HG02798 (cell line): ENCODE measurements at regions not wholly inside any gene's neighbourhood (a gene's known extent, or its start where the extent isn't known, plus 50 kb on each side); places are given as distances from the start of the nearest gene placed in this dataset.
"Not testable (repeated sequence)": the region's sequence is repeated elsewhere in the genome, so short reads cannot be mapped to it uniquely, and the experiment has no call there.

ENCODE experiments used
- ATAC-seq: cut with Tn5 transposase; IDR thresholded peaks from one replicate; pipeline ENCODE4 v1.9.1; 2021; ENCODE audit warnings: mild to moderate bottlenecking; ENCODE audit not compliant: unreplicated experiment, poor library complexity

- ATAC-seq, result not testable (repeated sequence)
These were observed 291.7 kb upstream of the ZNF322 start for GRCh38 chr6:26951211-26951610.

DNA sequence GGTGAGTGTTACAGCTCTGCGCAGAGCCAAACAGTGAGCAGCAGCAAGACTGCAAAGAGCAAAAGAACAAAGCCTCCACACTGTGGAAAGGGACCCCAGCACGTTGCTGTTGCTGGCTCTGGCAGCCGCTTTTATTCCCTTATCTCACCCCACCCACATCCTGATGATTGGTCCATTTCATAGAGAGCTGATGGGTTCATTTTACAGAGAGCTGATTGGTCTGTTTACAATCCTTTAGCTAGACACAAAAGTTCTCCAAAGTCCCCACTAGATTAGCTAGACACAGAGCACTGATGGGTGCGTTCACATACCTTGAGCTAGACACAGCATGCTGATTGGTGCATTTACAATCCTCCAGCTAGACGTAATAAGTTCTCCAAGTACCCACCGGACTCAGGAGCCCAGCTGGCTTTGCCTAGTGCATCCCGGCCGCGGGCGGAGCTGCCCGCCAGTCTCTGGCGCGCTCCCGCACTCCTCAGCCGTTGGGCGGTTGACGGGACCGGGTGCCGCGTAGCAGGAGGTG lies 291.4 kb upstream of the PRSS16 start:
- ATAC-seq, result not testable (repeated sequence)

DNA sequence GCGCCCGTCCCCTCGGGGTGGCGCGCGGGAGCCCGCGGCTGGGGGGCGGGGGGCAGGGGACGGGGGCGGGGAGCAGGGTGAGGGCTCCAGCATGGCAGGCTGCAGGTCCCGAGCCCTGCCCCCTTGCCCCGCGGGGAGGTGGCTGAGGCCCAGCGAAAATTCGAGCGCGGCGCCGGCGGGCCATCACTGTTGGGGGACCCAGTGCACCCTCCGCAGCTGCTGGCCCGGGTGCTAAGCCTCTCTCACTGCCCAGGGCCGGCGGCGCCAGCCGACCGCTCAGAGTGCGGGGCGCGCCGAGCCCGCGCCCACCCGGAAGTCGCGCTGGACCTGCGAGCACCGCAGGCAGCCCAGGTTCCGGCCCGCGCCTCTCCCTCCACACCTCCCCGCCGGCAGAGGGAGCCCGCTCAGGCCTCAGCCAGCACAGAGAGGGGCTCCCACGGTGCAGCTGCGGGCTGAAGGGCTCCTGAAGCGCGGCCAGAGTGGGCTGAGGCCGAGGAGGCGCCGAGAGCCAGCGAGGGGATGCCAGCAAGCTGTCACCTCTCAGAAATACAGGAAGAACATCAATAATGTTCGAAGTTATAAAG lies 290.8 kb upstream of the PRSS16 start:
- ATAC-seq, result peak; percentile 49

GRCh38 chr6:26957399-26958127 lies 289.9 kb upstream of the PRSS16 start:
- not testable (repeated sequence) for ATAC-seq

DNA sequence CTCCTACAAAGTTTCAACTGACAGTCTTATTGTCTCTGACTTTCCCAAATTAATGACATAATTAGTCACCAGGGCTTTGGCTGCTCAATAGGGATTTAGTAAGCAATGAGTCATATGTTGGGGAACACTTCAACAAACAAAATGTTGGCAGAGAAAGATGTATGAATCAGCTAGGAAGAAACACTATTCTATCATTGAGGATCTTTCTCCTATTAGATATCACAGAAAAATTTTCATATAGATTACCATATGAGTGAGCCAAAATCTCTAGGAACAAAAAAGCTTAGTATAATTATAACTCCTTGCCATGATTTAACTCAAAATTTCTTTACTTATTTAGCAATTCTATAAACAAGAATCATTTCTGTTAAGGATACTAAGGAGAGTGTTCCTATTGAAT lies 286.3 kb upstream of the PRSS16 start:
- not testable (repeated sequence) for ATAC-seq

- ATAC-seq, result no peak
These were observed 245.1 kb upstream of the PRSS16 start for GRCh38 chr6:27002447-27002846.

- ATAC-seq, result no peak
These were observed 240.5 kb upstream of the PRSS16 start for GRCh38 chr6:27007020-27007419.

GRCh38 chr6:27008613-27009012 lies 238.9 kb upstream of the PRSS16 start:
- ATAC-seq, result not testable (repeated sequence)

GRCh38 chr6:27014053-27014452 lies 233.4 kb upstream of the PRSS16 start:
- not testable (repeated sequence) for ATAC-seq

DNA sequence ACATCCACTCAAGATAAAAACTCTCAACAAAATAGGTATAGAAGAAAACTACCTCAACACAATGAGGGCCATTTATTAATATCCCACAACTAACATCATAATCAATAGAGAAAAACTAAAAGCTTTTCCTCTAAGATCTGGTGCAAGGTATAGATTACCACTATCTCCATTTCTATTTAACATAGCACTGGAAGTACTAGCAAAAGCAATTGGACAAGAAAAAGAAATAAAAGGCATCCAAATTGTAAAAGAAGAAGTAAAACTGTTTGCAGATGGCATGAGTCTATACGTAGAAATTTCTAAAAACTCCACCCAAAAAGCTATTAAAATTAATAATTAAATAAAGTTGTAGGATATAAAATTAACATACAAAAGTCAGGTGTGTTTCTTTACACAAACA lies 230.8 kb upstream of the PRSS16 start:
- ATAC-seq, result no peak

- ATAC-seq, result not testable (repeated sequence)
These were observed 229.1 kb upstream of the PRSS16 start for GRCh38 chr6:27018401-27018800.

DNA sequence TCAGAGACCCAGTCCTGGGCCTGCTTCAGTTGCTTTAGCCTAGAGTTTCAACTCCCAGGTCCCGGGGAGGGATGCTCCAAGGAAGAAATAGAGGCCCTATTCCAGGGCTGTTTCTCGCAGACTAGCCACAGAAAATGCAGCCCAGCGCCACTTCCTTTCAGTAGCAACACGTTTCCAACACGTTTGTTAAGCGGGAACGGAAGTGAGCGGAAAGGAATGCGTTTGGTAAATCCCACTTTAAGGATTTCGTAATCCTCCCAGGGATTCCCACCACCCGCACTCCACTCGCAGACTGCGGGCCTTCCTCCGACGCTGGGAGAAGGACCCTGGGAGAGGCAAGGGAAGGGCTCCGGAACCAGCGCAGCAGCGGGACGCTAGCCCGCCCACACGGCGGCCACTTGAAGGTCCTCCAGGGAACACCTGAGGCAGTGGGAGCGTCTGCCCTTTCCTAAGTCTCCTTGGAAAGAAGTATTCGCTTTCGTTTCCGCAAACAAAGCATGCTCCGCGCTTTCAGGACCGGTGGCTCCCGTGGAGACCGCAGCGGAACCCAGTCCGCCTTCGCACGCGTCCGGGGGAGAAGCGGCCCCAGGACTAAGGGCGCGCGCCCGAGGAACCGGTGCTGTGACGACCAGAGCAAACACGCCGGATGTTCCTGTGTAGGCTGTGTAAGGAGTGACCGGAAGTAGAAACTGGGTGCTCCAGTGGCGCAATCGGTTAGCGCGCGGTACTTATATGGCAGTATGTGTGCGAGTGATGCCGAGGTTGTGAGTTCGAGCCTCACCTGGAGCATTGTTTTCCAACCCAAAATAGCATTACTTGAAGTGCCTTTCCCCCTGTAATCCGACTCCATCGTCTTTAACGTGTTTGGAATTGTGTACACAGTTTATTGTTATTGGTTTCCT lies 227.6 kb upstream of the PRSS16 start:
- ATAC-seq, result peak; percentile 76

DNA sequence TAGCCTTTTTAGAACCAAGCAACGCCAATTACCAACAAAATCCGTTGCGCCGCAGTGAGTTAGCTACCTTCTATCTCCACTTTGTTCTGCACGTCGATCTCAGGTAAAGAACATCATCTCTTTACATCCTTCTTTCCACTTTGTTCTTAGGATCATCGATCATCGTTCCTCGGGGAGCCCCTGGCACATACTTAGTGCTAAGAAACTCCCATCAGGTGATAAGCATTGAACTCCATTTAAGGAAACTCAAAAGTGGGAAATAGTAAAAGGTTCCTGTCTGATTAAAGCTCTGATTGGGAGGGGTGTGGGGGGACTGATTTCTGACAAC lies 227.0 kb upstream of the PRSS16 start:
- no peak for ATAC-seq

- ATAC-seq, result no peak
These were observed 223.8 kb upstream of the PRSS16 start for GRCh38 chr6:27023664-27024063.

GRCh38 chr6:27025351-27025750 lies 222.2 kb upstream of the PRSS16 start:
- ATAC-seq, result no peak

DNA sequence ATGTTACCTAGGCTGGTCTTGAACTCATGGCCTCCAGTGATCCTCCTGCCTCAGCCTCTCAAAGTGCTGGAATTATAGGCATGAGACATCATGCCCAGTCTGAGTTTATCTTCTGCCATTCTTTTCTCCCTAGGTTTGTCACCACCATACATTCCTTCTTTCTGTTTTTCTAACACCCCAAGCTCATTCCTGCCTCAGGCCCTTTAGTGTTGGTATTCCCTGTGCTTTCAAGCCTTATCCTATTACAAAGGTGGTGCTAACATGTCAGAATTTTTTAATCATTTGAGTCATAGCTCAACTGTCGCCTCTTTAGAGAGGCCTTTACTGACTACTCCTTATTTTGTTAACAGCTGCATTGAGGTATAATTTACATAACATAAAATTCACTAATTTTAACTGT lies 221.1 kb upstream of the PRSS16 start:
- no peak for ATAC-seq

DNA sequence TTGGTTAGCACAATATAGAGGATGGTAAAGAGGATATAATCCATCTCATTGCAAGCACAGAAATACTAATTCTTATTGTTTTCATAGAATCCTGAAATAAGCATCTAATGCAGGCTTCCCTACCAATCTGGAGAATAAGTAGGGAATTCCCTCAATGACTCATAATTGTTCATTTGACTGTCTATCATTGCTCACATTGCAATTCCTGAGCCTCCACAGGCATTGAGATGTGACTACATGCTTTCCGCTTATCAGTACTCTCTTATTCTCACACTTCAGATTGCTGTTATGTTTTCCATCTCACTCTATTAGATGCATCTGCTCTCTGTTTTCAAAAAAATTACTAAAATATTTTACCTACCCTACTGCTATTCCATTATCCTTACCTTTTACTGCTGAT lies 216.2 kb upstream of the PRSS16 start:
- no peak for ATAC-seq

- no peak for ATAC-seq
These were observed 209.0 kb upstream of the PRSS16 start for GRCh38 chr6:27038498-27038897.

- no peak for ATAC-seq
These were observed 207.1 kb upstream of the PRSS16 start for GRCh38 chr6:27040244-27041042.

DNA sequence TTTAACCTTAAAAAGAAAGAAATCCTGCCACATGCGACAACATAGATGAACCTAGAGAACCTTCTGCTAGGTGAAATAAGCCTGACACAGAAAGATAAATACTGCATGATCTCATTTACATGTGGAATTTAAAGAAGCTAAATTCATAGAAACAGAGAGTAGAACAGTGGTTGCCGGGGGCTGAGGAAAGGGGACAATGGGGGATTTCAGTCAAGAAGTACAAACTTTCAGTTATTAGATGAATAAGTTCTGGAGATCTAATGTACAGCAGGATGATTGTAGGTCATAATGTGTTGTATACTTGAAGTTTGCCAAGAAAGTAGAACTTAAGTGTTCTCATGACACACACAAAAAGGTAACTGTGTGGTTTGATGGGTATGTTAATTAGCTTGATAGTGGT lies 204.3 kb upstream of the PRSS16 start:
- no peak for ATAC-seq
